ENCODE measurements at regions not wholly inside any gene's neighbourhood (a gene's known extent, or its start where the extent isn't known, plus 50 kb on each side); places are given as distances from the start of the nearest gene placed in this dataset.
A peak's percentile ranks its signal among the peaks of the same experiment; 100 is the strongest.

DNA sequence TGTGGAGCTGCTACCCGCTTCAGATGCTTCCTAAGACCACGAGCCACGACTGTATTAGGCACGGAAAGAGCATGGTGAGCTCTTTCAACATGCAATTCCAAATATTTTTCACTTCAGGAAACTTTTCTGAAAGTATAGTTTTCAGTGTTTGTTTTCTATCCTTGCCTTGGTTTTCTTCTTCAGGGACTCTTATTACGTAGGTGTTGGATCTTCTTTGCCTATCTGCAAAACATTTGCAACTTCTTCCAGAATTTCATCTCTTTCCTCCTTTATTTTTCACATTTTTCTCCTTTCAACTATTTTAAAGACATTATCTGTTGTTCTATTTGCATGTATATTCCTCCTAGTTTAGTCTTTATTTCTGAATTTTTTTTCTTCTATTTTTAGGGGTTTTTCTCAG, 148.9 kb upstream of the LSM14A start:
- TF ChIP-seq, protein P1, sequence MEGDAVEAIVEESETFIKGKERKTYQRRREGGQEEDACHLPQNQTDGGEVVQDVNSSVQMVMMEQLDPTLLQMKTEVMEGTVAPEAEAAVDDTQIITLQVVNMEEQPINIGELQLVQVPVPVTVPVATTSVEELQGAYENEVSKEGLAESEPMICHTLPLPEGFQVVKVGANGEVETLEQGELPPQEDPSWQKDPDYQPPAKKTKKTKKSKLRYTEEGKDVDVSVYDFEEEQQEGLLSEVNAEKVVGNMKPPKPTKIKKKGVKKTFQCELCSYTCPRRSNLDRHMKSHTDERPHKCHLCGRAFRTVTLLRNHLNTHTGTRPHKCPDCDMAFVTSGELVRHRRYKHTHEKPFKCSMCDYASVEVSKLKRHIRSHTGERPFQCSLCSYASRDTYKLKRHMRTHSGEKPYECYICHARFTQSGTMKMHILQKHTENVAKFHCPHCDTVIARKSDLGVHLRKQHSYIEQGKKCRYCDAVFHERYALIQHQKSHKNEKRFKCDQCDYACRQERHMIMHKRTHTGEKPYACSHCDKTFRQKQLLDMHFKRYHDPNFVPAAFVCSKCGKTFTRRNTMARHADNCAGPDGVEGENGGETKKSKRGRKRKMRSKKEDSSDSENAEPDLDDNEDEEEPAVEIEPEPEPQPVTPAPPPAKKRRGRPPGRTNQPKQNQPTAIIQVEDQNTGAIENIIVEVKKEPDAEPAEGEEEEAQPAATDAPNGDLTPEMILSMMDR (IDR thresholded peaks at IDR 0.05) = no peak
- no peak for DNase-seq
- Histone ChIP-seq H3K27me3 (no peaks in the 10 kb centered on the region), H3K27ac (no peak overlapping the region), H3K36me3 (no peaks in the 10 kb centered on the region), H3K9me3 (peaks cover 0 to 20% (median 11%) of the 10 kb centered on the region in 3 donors), H3K4me1 (no peaks in the 10 kb centered on the region), H3K4me3 (no peak overlapping the region)
- intact Hi-C loops (cut with DNase I; ENCODE audit: low total_unique reads) = no loop called here

DNA sequence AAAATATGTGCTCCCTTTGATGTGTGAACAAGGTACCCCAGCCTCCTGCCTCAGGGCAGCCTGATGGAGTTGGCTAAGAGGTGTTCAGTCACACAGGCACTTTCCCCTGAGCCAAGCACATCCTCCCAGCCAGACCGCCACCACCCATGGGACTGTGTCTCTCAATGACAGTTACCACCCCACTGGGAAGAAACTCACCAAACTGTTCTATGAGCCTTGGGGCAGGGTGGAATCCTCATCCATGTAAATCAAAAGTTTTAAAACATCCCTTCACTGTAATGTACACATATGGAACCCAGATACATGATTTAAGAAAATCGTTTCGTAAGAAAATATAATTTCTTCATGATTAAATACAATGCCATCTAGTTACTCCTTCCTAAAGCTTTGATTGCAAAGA, 138.4 kb upstream of the LSM14A start:
- DNase-seq = no peak
- no peaks in the 10 kb centered on the region for H3K27me3 ChIP-seq
- H3K36me3 ChIP-seq = no peaks in the 10 kb centered on the region
- no peak overlapping the region for H3K4me3 ChIP-seq
- H3K27ac ChIP-seq = no peak overlapping the region
- TF ChIP-seq, protein P1 (IDR thresholded peaks at IDR 0.05) = no peak
- intact Hi-C loops (cut with DNase I; ENCODE audit: low total_unique reads) = no loop called here
- H3K4me1 ChIP-seq = no peaks in the 10 kb centered on the region
- H3K9me3 ChIP-seq = no peaks in the 10 kb centered on the region

DNA sequence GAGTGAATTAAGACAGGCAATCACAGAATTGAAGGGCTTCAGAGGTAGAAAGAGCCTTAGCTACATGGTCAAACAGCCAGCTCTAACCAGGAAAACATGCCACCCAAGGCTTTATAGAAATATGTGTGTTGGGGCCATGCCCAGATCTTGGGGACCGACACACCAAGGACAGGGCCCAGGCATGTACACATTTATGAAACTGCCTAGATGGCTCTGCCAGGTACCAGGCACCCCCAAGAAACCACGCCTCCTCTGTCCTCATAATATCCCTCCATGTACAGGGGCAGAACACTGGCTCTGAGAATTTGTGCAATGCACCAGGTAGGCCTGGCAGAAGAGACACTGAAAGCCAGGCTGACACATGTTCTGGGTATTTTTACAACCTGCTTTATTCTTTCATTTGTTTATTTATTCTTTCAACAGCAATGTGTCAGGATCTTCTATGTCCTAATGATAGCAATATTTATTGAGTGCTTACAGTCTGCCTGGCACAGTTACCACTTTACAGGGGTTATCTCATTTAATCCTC, 137.9 kb upstream of the LSM14A start:
- Histone ChIP-seq H3K4me3 (no peak overlapping the region), H3K27ac (no peak overlapping the region), H3K36me3 (no peaks in the 10 kb centered on the region), H3K27me3 (no peaks in the 10 kb centered on the region), H3K9me3 (no peaks in the 10 kb centered on the region), H3K4me1 (no peaks in the 10 kb centered on the region)
- TF ChIP-seq, protein P1 (IDR thresholded peaks at IDR 0.05) = no peak
- intact Hi-C loops (cut with DNase I; ENCODE audit: low total_unique reads) = no loop called here
- no peak for DNase-seq

DNA sequence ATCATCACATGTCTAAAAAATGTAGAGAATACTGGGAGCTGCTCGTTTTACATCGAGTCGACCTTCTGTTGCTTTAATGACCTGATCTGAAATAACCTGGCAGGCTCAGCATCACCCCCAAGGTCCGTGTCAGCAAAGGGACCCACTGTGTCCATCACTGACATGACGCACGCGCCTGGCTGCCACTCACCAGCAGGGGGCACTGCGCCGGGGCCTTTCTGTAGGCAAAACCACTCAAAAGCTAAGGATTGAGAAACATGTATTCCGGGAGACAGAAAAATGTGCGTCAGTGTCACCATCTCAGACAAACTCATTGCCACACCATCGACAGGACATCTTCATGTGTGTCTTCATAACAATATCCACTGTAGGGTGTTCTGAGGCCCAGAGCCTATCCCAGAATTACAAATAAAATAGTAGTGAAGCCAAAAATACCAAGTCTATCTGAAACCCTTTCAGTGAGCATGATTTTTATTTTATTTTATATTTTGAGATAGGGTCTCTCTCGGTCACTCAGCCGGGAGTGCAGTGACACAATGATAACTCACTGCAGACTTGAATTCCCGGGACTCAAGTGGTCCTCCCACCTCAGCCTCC, 130.3 kb upstream of the LSM14A start:
- DNase-seq = peak; percentile 72
- intact Hi-C loops (cut with DNase I; ENCODE audit: low total_unique reads) = loop anchor here (5.0 kb wide), 1 partner anchor 105 kb away; no protein-coding TSS in a partner anchor
- Histone ChIP-seq H3K4me1 (no peaks in the 10 kb centered on the region), H3K27me3 (peaks cover 0 to 3% of the 10 kb centered on the region in 2 donors), H3K36me3 (no peaks in the 10 kb centered on the region), H3K4me3 (no peak overlapping the region), H3K9me3 (no peaks in the 10 kb centered on the region), H3K27ac (no peak overlapping the region)
- TF ChIP-seq, protein P1 (IDR thresholded peaks at IDR 0.05) = peak; percentile 61 to 69

DNA sequence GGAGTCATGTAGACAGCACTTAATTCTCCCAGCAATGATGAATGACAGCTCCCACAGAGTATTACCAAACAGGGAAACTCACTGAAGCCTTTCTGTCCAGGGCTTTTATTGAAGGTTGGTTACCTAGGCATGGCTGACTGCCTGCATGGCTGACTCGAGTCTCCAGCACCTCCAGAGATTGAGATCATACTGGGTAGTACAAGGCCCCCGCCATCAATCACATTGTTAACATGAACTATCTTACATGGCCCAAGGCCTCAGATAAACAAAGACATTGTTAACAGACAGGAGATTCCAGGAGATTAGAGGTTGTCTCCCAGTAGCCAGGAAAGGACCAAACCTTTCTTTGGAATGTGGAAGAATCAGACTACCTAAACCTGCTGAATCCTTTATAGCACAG, 128.3 kb upstream of the LSM14A start:
- Histone ChIP-seq H3K4me1 (no peaks in the 10 kb centered on the region), H3K27me3 (peaks cover 0 to 3% of the 10 kb centered on the region in 2 donors), H3K4me3 (no peak overlapping the region), H3K27ac (no peak overlapping the region), H3K36me3 (no peaks in the 10 kb centered on the region), H3K9me3 (no peaks in the 10 kb centered on the region)
- no peak for DNase-seq
- intact Hi-C loops (cut with DNase I; ENCODE audit: low total_unique reads) = loop anchor here (5.0 kb wide), 1 partner anchor 103 kb away; no protein-coding TSS in a partner anchor
- TF ChIP-seq, protein P1 (IDR thresholded peaks at IDR 0.05) = no peak

All from tibial artery (tissue), 4 donors.